ENCODE measurements at regions not wholly inside any gene's neighbourhood (a gene's known extent, or its start where the extent isn't known, plus 50 kb on each side); places are given as distances from the start of the nearest gene placed in this dataset.

DNA sequence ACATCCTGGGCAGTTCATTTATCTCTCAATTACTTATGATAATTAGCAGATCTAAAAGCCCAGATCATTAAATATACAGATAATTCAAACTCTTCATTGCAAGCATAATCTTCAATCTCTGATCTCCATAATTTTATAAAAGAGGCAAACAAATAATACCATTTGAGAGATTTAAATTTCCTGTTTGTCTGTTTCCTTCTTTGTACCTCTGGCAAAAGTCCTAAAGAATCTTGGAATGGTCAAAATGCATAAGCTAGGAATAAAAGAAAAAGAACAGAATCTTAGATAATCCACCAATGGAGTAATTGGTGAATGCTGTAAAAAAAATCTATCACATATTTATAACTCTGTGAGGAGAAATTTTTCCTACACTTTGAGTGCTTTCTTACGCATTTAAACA is 1080.9 kb upstream of the ZEB2 start:
- no peak for DNase-seq (ENCODE audit: low read depth, low spot score)

DNA sequence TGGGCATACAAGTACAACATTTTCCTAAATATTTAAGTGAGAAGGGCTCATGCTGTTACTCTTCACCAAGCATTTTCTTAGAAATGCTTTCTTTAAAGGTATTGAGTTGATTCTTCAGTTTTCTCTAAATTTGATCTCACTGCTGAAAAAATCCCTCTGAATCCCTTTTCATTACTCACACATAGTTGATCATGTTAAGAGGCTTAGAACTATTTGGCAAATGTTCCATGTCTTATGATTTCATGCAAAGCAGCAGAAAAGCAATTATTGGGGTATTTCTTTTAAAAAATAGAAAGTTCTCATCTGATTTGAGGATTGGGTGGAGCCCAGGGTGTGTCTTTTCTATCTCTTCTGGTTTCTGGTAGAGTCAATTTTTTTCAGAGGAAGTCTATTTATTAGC is 1079.8 kb upstream of the ZEB2 start:
- DNase-seq (ENCODE audit: low read depth, low spot score) = no peak

DNA sequence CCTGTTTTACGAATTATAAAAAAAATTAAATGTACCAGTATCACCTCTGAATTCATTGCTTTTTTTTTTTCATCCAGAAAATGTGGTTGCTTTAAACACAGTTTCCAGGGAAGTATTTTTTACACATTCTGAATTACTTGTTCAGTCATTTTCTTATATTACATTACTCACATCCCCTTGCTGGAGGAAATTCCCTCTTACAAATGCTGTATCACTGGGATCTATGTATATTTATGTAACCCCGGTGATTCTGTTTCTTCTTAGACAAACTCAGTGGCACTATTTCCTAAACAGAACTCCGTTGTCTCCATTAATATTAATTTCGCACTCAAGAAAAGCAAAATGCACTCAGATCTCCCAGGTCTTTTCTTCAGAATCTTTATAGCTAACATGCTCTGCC is 1078.5 kb upstream of the ZEB2 start:
- no peak for DNase-seq (ENCODE audit: low read depth, low spot score)

DNA sequence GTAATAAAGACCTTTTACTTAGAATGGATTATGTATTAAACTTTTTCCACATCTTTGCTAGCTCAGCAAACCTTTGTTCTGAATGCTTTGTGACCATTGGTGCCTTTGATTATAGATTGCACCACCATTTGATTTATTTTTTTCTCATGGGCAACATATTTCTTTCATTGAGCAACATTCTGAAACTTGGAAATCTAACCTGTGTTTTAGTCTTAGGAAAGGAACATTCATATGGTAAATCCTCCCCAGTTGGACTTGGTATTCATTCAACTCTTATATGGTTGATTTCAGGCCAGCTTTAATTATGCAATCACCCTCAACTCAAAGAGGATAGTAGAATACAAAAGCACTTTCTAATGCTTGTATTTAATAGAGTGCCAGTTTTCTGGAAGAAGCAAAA is 1077.9 kb upstream of the ZEB2 start:
- DNase-seq (ENCODE audit: low read depth, low spot score) = no peak

DNA sequence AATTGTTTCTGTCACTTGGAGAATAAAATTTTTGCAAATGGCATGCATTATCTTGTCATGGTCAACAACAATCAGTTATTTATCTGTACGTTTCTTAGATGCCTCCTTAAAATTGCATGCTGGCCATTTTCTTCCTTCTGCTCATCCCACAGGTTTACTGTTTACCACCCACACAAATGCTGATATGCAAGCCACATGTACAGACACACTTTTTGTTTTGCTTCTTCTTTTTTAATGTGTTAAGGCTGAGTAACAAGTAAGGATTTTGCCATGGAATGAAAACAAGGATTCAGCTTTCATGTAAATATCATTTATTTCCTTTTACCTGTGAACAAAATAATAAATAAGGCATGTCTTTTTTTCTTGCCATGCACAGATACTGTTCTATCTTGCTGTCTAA is 1077.1 kb upstream of the ZEB2 start:
- no peak for DNase-seq (ENCODE audit: low read depth, low spot score)

DNA sequence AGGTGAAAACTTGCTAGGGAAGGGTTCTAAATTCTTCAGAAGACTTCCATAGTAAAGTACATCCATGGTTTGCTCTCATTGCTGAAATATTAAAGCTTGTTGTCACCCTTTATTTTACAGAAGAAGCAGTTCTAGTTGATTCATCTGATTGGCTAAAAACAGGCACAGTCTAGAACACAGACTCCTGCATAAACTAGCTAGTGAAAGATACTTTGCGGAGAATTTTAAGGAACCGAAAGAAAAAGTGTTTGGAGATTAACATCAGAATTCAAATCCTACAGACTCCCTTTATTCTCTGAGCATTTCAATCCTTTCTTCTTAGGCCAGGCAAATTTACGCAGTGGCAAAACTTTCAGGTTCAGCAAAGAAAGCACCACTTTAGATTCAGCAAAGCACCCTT is 1076.5 kb upstream of the ZEB2 start:
- DNase-seq (ENCODE audit: low read depth, low spot score) = no peak

DNA sequence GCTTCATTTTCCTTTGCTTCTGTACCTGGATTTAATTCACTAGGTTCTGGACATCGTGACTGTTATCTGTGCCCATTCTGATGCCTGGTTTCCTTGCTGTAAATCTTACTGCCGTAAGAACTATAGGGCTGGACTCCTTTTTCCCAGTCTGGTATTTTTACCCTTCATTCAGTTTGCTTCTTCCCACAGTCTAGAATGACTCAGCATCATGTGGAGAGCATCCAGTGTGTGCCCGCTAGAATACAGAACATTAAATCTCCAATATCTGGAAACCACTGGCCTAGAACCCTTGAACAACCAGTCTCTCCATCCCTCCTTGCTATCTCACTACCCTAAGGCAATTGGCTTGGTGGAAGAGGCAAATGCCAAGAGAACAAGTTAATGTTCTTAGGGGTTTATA is 1075.4 kb upstream of the ZEB2 start:
- DNase-seq (ENCODE audit: low read depth, low spot score) = no peak

DNA sequence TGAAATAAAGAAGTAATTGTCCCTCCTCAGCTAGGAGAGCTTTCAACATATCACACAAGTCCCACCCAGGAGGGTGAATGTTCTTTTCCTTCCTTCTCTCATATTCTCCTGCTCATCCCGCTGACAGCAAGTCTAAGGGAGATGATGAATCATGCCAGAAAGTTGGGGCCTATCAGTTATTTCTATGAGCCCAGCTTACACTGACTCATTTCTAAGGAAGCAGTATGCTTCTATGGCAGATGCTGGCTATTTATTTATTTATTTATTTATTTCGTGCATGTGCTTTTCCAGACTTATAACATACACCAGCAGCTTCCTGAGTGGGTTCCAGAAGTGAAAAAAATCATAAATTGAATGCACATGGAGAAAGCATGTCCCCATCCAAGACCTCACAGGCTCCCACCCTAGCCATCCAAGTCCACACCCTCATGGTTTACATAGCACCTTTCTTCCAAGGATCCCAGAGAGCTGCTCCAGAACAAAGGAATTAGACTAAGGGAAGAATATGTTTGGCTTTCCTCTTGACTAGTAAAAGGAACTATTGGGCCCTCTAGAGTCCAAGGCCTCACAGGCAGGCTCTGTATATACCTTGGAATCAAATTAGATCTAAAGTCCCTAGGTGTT is 1074.2 kb upstream of the ZEB2 start:
- no peak for DNase-seq (ENCODE audit: low read depth, low spot score)

DNA sequence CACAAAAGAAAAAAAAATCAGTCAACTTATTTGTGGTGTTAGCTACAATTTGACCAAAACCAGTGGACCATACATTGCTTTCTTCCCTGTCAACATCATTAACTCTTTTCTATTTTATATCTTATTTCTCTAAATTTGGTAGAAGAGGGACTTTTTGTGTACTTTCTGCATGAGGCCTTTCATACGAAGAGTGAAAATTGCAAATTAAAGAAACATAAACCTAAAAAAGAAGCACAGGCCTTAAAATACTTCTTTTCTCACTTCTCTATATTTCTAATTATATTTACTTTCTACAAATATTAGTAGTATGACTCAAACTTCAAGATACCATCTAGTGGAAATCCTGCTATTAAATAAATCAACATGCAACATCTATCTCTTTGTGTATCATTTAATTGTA is 1073.4 kb upstream of the ZEB2 start:
- no peak for DNase-seq (ENCODE audit: low read depth, low spot score)

DNA sequence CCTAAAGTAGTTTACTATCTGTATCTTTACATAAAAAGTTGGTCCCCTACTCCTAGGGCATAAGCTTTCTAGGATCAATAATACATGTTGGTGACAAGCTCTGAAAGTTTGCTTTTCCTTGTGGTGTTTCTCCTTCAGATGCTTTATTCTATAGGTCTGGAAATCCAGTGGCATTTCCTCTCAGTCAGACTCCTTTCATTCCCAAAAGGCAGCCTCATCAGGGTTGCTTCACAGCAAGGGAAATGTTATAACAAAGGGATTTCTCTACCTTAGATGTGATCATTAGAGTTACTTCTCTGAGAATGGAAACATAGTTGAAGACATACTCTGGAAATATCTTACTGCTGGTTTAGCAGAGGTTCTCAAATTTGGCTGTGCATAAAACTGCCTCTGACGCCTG is 1072.4 kb upstream of the ZEB2 start:
- DNase-seq (ENCODE audit: low read depth, low spot score) = no peak

DNA sequence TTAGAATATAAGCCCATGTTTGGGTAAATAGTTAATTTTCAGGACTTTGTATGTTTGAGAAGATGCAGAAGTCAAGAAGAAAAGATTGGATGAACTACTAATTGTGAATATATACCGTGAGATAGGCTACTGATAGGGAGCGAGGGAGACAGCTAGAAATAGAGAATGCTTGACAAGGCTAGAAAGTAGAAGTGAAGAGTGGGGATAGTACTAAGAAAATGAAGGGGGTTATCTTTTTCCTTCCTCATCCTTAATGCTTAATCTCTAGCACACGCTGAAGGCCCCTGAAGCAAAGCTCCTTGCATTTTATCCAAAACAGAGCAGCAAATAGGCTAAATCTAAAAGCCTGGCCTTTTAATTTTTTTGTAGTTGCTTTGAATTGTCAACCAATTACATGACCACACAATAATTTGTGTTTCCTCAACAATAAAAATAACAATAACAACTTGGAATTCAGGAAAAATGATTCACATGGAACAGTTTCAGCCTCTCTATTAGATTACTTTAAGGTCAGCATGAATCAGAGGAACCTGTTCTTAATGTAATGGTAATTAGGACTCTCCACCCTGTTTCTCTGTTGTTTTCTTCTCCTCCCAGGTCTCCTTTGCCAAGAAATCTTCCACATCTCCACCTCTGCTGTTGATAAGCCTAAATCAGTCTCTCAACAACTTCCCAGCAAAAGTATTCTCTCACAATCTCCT is 1071.3 kb upstream of the ZEB2 start:
- DNase-seq (ENCODE audit: low read depth, low spot score) = no peak

DNA sequence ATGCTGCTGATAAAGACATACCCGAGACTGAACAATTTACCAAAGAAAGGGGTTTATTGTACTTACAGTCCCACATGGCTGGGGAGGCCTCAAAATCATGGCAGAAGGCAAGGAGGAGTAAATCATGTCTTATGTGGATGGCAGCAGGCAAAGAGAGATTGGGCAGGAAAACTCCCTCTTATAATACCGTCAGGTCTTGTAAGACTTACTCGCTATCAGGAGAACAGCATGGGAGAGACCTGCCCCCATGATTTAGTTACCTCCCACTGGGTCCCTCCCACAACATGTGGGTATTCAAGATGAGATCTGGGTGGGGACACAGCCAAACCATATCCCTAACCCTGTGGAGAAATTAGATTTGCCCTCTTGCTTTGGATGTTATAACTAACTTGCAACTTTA is 1068.0 kb upstream of the ZEB2 start:
- no peak for DNase-seq (ENCODE audit: low read depth, low spot score)

DNA sequence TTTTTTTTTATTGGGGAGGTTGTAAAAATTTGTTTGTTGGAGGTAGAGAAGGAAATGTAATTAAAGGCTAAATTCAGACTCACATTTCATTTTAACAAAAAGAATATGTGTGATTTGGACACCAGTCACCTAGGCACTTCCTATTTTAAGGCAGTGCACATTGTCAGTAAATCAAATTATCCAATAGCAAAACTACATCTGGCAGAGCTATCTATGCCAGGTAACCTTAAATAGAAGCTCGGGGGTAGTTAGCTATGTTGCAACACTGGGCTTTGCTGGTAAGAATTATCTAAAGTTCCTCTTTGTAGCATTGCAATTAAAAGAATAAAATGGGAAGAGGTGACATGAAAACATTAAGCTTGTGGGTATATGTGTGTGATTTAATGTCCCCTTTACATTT is 1064.4 kb upstream of the ZEB2 start:
- no peak for DNase-seq (ENCODE audit: low read depth, low spot score)

DNA sequence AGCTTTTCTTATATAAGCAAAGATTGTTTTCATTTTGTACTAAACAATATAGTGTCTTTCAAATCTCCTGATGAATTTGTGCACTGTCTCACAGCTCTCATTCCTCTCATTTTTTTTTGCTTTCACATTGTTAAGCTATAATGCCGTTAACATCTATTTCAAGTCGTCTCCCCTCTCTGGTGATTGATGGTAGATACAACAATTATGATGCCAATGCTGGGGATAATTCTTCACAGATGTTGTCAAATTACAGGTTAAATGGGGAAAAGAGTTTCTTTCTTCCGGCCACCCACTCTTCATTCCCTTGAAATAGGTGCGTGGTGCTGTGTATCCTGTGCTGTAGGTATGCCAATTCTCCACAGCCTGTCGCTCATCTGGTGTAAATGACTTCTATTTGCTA is 1053.7 kb upstream of the ZEB2 start:
- no peak for DNase-seq (ENCODE audit: low read depth, low spot score)

DNA sequence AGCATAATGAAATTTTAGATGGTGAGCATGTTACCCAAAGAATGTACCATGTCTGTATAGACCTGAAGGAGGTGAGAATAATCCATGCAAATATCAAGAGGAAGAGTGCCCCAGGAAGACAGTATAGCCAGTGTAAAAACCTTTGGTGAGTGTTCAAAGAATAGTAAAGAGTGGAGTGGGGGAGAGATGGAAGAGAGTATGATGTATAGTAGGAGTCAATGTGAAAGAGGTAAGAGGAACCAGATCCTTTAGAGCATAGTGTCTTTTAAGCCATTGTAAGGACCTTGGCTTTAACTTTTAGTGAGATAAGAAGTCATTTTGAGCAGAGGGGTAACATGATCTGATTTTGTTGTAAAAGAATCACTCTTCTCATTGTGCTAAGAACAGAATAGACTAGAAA is 1052.3 kb upstream of the ZEB2 start:
- no peak for DNase-seq (ENCODE audit: low read depth, low spot score)

DNA sequence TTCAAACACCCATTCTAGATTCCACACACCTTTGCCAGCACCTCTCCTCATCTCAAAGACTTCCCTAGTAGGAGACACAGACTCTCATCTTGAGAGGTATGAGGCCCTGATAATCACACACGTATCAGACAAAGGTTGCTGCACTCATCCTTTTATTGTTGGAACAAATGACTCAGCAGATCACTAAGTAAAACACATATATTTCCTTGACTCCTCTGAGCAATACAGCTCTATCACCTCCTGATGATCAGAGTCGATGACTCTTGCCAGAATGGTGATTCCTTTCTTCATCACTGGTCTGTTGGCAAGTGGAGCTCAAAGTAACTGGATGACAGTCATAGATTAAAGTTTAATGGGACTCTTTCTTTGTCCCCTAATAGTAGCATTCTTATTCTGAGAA is 1049.2 kb upstream of the ZEB2 start:
- no peak for DNase-seq (ENCODE audit: low read depth, low spot score)

DNA sequence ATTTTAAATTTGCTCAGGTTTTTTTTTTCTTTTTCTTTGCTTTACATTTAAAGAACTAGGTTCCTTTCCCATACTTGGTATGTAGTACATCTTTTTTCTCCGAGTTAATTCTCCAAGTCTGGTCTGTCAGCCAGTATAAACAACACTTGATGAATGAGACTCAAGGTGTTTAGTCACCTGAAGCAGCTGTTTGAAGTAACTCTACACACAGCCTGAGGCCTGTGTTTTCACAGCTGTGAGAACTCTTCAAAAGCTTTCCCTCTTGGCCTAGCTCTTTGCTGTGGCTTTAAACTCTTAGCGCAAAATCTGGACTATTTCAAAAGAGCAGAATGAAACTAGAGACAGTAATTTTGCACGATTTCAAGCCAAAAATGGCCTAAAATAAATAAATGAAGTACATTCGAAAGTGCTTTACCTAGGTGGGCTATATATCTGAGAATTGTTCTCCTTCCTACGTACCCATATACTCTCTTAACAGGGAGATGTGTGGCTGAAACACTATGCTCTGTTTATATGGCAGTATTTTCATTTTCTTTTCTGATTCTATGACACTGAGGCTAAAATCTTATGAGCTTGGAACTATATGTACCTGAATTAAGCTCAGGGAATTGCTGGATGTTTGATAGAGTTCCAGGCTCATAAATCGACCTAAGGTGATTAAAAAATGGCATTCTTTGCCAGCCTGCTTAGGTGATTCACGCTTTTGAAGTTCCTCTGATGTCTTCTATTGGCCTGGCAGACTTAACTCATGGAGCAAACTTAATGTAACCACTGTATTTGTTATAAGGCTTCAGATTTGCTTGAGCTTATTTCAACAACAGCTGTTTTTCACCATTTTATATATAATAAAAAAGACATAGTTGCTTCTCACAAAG is 1044.1 kb upstream of the ZEB2 start:
- no peak for DNase-seq (ENCODE audit: low read depth, low spot score)

DNA sequence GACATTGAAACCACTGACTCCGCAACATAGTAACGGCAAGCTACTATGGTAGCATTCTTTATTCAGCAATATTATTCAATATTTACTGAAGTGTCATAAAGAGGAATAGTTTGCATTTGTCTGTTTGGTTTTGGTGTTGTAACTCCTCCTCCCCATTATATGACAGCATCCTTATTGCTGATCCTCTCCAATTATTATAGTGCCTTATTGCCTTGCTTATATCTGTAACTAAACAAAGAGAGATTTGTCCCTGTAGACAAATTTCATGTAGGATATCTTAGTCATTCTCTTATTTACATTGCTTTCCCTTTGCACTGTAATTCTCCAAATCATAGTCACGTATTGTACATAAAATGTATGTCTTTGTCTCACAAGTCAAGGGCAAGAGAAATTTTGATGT is 1041.2 kb upstream of the ZEB2 start:
- no peak for DNase-seq (ENCODE audit: low read depth, low spot score)

DNA sequence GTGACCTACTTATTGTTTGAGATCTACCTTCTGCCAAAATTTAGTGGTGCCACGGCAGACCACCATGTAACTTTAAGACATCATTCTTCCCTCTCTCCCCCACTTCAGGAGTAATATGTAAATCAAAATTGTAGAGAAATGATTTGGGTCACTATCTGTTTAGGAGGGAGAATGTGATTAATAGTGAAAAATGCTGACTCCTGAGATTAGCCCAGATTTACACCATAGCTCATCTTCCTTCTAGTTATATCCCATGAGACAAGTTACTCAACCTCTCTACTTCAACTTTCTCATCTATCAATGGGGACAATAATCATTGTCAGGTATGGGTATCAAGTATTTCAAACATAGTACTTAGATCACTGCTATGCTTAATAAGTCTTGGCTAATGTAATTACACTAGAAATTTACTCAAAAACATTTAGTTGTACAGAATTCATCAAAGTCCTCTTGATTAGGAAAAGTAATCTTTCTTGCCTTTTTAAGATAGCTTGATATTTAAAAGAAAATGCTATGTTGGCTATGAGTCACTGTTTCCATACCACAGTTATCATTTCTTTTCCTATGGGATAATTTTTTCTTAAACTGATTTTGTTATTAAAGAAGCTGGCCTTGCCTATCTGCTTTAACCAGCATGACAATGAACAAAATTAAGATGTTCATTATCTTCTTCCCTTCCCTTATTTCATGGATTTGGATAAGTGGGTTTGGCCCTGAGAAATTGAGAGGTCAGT is 1038.9 kb upstream of the ZEB2 start:
- no peak for DNase-seq (ENCODE audit: low read depth, low spot score)

DNA sequence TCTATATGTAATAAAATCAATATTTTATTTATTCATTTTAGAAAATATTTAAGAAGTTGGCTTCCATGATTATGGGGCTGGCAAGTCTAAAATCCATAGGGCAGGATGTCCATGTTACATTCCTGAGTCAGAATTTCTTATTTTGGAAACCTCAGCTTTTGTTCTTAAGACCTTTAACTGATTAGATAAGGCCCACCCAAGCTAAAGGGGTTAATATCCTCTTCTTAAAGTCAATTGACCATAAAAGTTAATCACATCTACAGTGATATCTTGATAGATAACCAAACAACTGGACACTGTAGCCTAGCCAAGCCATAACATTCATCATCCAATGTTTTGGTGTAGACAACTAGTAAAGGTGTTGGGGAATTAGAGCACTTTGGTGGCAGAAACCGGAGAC is 1035.4 kb upstream of the ZEB2 start:
- no peak for DNase-seq (ENCODE audit: low read depth, low spot score)

DNA sequence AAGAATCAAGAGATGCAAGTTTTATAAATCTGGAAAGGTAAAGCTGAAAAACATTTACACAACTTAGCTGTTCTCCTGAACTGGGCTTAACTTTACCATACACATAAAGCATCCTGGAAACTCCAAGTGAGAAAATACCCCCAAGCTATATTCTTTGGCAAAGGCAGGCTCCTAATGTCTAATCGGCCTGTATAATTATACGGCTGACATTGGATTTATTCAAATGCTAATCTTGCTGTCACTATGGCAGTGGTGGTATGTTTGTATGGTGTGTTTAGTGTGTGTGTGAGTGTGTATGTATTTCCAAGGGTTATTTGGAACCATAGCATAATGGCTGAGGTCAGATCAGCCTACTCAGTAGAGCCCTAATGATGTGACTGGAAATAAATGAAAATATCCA is 1031.8 kb upstream of the ZEB2 start:
- no peak for DNase-seq (ENCODE audit: low read depth, low spot score)

DNA sequence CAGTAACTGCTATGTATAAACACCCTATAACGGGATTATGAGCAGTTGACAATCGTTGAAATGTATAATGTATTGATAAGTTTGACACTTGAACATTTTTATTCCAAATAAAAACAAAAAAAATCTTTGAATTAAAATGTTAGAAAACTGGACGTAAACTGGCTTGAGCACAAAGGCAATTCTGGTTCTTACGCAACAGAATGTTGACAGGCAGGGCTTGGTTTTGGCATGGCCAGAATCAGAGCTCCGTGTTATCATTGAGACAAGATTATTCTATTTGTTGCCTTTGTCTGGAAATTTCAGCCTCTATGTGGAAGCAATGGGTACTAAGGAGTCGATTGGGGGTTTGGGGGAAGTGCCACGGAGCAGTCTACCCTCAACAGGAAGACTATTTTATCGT is 1028.6 kb upstream of the ZEB2 start:
- DNase-seq (ENCODE audit: low read depth, low spot score) = no peak

Data from activated CD4-positive, CD25-positive, alpha-beta regulatory T cell treated with anti-CD3 and anti-CD28 coated beads, Interleukin-2, amount 50 U/mL, for 16 hours (primary cell).